Left cardiac atrium (tissue), 4 donors: ENCODE measurements at regions not wholly inside any gene's neighbourhood (a gene's known extent, or its start where the extent isn't known, plus 50 kb on each side); places are given as distances from the start of the nearest gene placed in this dataset.

ENCODE experiments used
- ATAC-seq, 2 donors: fragments of 200-7000 bp; cut with Tn5 transposase; one replicate each; pipeline ENCODE4 v1.9.1; 2020; ENCODE audit warnings: mild to moderate bottlenecking in 2 of 2, moderate library complexity in 2 of 2
- DNase-seq: peaks from one replicate; pipeline ENCODE4 v3.0.0-alpha.2; 2020
- intact Hi-C, 2 donors: fragments of 100-400 bp; cut with DNase I; formaldehyde crosslinking; loops; one replicate each; pipeline versions ENCODE4 v1.14.1 to v1.15.1; 2022 to 2023
- donor health status: DM: no; HTN: yes; CAD: no.
- donor health status: DM: no; HTN: yes; CAD: no; lungs with severe emphysema.
- donor health status: DM: yes; HTN: yes; CAD: no.
- donor health status: Dilated cardiomyopathy.

GRCh38 chr11:110966131-110966530 is 253.9 kb upstream of the ARHGAP20 start:
- intact Hi-C loops, result no loop called here
- DNase-seq (peak; percentile 26), ATAC-seq (peak; percentile 41 to 76)

DNA sequence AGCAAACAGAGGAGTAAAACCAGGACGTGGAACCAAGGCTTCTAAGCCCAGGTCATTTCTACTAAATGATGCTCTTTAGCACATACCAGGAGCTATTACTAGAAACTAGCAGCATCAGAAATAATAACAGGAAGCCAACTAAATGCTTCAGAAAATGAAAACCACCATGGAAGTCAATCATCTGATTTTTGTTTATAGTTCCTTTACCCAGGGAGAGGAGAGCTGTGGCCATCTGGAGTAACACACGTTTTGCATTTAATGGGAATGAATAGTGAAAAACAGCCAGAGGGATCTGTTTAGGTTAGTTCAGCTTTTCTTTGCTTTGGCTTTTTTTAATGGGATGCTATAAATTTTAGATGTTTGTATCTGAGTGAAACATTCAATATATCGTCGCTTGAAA is 250.7 kb upstream of the ARHGAP20 start:
- no peak for ATAC-seq
- no peak for DNase-seq
- intact Hi-C loops, result no loop called here

GRCh38 chr11:110960167-110960566 is 247.9 kb upstream of the ARHGAP20 start:
- ATAC-seq (no peak), DNase-seq (no peak)

GRCh38 chr11:110958216-110958615 is 246.0 kb upstream of the ARHGAP20 start:
- DNase-seq (no peak), ATAC-seq (no peak)
- intact Hi-C loops, result no loop called here

More at GRCh38 chr11:110960167-110960566, 247.9 kb upstream of the ARHGAP20 start:
- intact Hi-C loops, result no loop called here

DNA sequence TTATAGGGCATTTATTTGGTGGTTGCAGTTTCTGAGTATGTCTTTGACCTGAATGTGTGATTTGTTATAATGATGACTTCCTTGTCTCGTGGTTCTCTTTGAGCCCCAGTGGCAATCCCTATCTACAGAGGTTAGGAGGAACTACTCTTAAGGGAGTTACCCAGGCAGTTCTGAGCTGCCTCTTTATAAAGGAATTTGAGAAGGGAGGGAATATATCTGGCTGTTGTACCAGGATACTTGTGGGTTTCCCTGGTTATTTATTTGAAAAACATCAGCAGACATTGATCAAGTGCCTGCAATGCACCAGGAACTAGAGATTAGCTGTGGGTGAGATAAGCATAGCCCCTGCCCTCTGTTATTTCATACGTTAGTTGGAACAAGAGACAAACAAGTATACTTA is 243.5 kb upstream of the ARHGAP20 start:
- intact Hi-C loops, result no loop called here

DNA sequence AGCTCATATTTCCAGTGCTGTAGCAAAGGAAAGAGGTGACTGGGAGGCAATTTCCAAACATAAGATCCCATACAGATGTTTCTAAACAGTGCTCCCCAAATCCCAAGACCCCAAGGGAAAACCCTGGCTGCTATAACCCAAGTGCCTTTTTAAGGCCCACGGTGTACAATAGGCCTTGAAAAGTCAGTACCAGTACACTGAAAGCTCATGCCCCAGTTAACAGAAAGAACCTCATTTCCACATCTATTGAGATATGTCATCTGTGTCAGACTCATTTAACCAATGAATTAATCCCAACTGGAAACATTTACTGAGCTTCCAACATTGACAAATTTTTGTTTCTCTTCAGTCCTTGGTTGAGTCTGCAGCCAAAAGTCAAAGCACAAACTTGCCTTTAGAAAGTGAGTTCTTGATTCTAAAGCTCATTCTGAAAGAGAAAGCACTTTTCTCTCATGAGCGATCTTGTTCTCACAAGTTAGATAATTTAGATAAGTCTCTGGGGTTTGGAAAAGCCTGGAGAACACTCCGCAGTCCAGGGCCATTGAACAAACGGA is 239.8 kb upstream of the ARHGAP20 start:
- ATAC-seq (peak in 1 of 2 donors; percentile 42), DNase-seq (no peak)
- intact Hi-C loops, result no loop called here

More for the DNA sequence above, 243.5 kb upstream of the ARHGAP20 start:
- DNase-seq, result no peak
- ATAC-seq, result no peak

GRCh38 chr11:110951037-110951949 is 239.1 kb upstream of the ARHGAP20 start:
- ATAC-seq (no peak), DNase-seq (no peak)
- intact Hi-C loops, result no loop called here

DNA sequence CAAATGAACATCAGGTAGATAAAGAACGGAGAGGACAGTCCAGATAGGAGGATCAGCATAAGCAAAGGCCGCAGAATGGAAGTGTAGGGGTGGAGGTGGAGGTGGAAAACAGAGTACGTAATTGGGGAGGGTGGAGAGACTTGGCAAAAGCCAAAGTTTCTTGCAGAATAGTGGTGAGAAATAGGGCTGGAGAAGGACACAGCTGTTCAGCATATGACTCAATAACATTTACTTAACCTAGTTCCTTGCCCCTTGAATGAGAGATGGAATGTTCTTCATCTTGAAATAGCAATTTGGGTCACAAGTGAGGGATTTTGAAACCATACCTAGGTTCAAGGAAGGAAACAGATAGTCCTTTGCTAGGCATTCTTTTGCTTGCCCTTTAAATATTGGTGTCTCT is 235.9 kb upstream of the ARHGAP20 start:
- ATAC-seq, result peak; percentile 70 to 89
- no peak for DNase-seq
- intact Hi-C loops, result no loop called here

DNA sequence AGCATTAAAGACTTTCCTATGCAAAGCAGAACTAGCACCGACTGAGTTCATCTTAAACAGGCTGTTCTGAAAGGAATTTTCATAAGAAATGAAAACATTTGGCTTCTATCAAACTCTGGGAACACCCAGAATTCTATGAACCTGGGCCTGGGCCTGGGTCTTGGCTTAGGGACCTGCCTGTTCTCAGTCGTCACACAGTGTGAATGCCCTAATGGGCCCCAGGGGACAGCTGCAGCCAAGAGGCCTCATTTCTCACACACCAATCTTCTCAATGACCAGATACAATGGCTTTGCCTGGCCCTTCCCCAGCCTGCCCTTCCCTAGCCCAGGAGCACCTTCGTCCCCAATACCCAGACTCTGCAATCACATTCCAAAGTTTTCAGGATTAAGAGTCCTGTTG is 234.9 kb upstream of the ARHGAP20 start:
- DNase-seq, result no peak
- ATAC-seq, result peak in 1 of 2 donors; percentile 51
- intact Hi-C loops, result no loop called here

GRCh38 chr11:110939471-110939870 is 227.2 kb upstream of the ARHGAP20 start:
- ATAC-seq (no peak), DNase-seq (no peak)
- intact Hi-C loops, result no loop called here

GRCh38 chr11:110935018-110935640 is 222.9 kb upstream of the ARHGAP20 start:
- intact Hi-C loops, result no loop called here
- ATAC-seq (no peak), DNase-seq (no peak)

DNA sequence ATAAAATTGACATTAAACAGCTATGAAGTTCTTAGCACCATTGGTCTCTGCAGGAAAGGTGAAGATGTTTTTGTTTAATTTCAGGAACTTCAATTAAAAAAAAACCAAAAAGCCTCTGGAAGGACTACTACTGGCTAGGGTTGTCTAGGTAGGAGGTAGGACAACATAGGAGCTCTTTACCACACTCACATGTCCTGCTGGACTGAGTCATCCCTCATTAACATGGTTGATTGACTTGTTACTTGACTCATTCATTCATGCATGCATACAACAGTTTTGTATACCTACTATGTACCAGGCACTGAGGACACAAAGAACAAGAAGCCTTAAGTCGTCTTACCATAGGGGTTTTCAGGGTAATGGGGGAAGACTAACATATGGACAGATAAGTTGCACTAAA is 216.9 kb upstream of the ARHGAP20 start:
- intact Hi-C loops, result no loop called here
- ATAC-seq (no peak), DNase-seq (no peak)

GRCh38 chr11:110928391-110928790 is 216.2 kb upstream of the ARHGAP20 start:
- intact Hi-C loops, result no loop called here
- no peak for DNase-seq
- no peak for ATAC-seq

GRCh38 chr11:110921742-110922521 is 209.7 kb upstream of the ARHGAP20 start:
- ATAC-seq (peak; percentile 78 to 96), DNase-seq (peak; percentile 28)
- intact Hi-C loops, result no loop called here

- intact Hi-C loops, result no loop called here
- DNase-seq (no peak), ATAC-seq (no peak)
These were observed 207.1 kb upstream of the ARHGAP20 start for GRCh38 chr11:110919241-110919922.

DNA sequence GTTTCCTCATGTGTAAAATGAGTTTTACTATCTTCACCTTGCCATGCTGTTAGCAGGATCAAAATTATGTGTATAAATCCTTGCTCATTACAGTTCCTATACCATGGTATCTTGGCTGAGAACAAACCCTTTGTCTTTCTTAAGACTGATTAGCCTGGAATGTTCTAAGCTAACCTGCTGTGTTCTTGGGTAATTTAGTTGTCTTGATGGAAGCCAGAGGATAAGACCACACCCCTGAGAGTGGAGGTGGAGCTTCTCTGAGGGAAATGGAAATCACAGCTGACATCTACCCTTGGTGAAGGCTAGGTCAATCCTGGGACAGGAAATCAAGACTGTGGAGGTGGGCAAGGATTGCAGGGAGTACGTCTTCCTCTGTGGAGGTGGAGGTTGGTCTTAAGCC is 206.1 kb upstream of the ARHGAP20 start:
- ATAC-seq, result no peak
- intact Hi-C loops, result no loop called here
- DNase-seq, result no peak

GRCh38 chr11:110912437-110912836 is 200.2 kb upstream of the ARHGAP20 start:
- ATAC-seq, result no peak
- no peak for DNase-seq
- intact Hi-C loops, result no loop called here

DNA sequence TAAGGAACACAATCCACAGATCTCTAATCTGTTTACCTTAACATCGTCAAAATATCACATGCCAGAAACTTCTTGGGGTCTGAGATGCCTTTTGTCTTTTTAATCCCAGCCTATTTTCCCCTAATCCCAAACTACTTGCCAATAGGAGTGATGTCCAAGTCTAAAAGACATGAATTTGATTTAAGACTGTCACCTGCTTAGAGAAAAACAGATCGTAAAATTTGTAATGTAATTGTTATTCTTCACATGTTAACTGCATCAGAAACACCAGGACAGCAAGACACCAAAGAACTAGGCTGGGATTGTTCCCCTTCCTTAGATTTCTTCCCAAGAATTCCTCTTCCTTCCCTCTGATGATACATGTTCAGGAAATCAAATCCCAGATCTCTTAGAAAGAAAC is 198.1 kb upstream of the ARHGAP20 start:
- ATAC-seq, result no peak
- no peak for DNase-seq
- intact Hi-C loops, result no loop called here

- intact Hi-C loops, result no loop called here
- no peak for DNase-seq
- ATAC-seq, result peak in 1 of 2 donors; percentile 72
These were observed 197.1 kb upstream of the ARHGAP20 start for GRCh38 chr11:110909336-110909735.
